Activated T-helper 17 cell treated with anti-CD3 and anti-CD28 coated beads, Interleukin-2, amount 50 U/mL, for 72 hours (primary cell): ENCODE measurements at regions not wholly inside any gene's neighbourhood (a gene's known extent, or its start where the extent isn't known, plus 50 kb on each side); places are given as distances from the start of the nearest gene placed in this dataset.

ENCODE experiments used
- ATAC-seq: fragments of 150-1000 bp; cut with Tn5 transposase; replicated peaks from 2 replicates; pipeline ENCODE4 v1.10.0; 2021; ENCODE audit warnings: mild to moderate bottlenecking, moderate library complexity
- H3K27ac Mint-ChIP-seq: one replicate; pipeline ENCODE4 v1.8.0; 2022; ENCODE audit warnings: mixed read lengths
- H3K27me3 Mint-ChIP-seq: one replicate; pipeline ENCODE4 v1.8.0; 2022; ENCODE audit warnings: mixed read lengths
- H3K36me3 Mint-ChIP-seq: one replicate; pipeline ENCODE4 v1.8.0; 2022; ENCODE audit warnings: low read depth, mild to moderate bottlenecking, mixed read lengths
- H3K4me1 Mint-ChIP-seq: one replicate; pipeline ENCODE4 v1.8.0; 2022; ENCODE audit warnings: mixed read lengths
- H3K4me3 Mint-ChIP-seq: one replicate; pipeline ENCODE4 v1.8.0; 2022; ENCODE audit warnings: mild to moderate bottlenecking, mixed read lengths
- H3K9me3 Mint-ChIP-seq: one replicate; pipeline ENCODE4 v1.8.0; 2022; ENCODE audit warnings: mixed read lengths

- Mint-ChIP-seq H3K4me1 (no peaks in the 10 kb centered on the region), H3K27me3 (no peaks in the 10 kb centered on the region)
- no peak for ATAC-seq
Observed at GRCh38 chr2:215486291-215487001, 50.6 kb upstream of the FN1 start.

More at GRCh38 chr2:215486291-215487001, 50.6 kb upstream of the FN1 start:
- H3K9me3 Mint-ChIP-seq = no peaks in the 10 kb centered on the region
- no peaks in the 10 kb centered on the region for H3K36me3 Mint-ChIP-seq
- no peak overlapping the region for H3K4me3 Mint-ChIP-seq
- H3K27ac Mint-ChIP-seq = no peak overlapping the region
